CD8-positive, alpha-beta memory T cell (primary cell): ENCODE measurements at regions not wholly inside any gene's neighbourhood (a gene's known extent, or its start where the extent isn't known, plus 50 kb on each side); places are given as distances from the start of the nearest gene placed in this dataset.
"Not testable (repeated sequence)": the region's sequence is repeated elsewhere in the genome, so short reads cannot be mapped to it uniquely, and the experiment has no call there.

Experiments used
- CTCF ChIA-PET: fragments of 350-600 bp; sonication (Branson Sonifier 250); formaldehyde crosslinking; loops from one replicate; lab custom pipeline; 2021; ENCODE audit warnings: antibody characterized with exemption; lab: Charles Lee
- POLR2A ChIA-PET: fragments of 350-600 bp; sonication (Branson Sonifier 250); formaldehyde crosslinking; loops from one replicate; lab custom pipeline; 2021; ENCODE audit warnings: antibody characterized with exemption; lab: Charles Lee
- DNase-seq, 5 donors: peaks; one replicate each; pipeline versions ENCODE4 v3.0.0 to v3.0.0-alpha.2; 2020 to 2022; ENCODE audit warnings: mixed read lengths in 1 of 5
- H3K27ac ChIP-seq: one replicate; pipeline ENCODE4 v1.7.0; 2013; ENCODE audit warnings: low read depth, mild to moderate bottlenecking, low read length, moderate library complexity
- H3K27me3 ChIP-seq: 2 replicates; pipeline ENCODE4 v1.7.0; 2013; ENCODE audit warnings: low read length, mild to moderate bottlenecking; ENCODE audit not compliant: insufficient read depth, poor library complexity, severe bottlenecking
- H3K36me3 ChIP-seq: 2 replicates; pipeline ENCODE4 v1.7.0; 2013; ENCODE audit warnings: mild to moderate bottlenecking, low read length, moderate library complexity; ENCODE audit not compliant: insufficient read depth
- H3K4me1 ChIP-seq: 2 replicates; pipeline ENCODE4 v1.7.0; 2013; ENCODE audit warnings: mild to moderate bottlenecking, low read length, moderate library complexity; ENCODE audit not compliant: insufficient read depth
- H3K4me3 ChIP-seq: 2 replicates; pipeline ENCODE4 v1.7.0; 2013; ENCODE audit warnings: mild to moderate bottlenecking, low read length
- H3K9me3 ChIP-seq: 2 replicates; pipeline ENCODE4 v1.7.0; 2013; ENCODE audit warnings: mild to moderate bottlenecking, low read length
- H3K27ac Mint-ChIP-seq, 8 donors: one replicate each; pipeline ENCODE4 v1.8.0; 2020 to 2021; ENCODE audit warnings: mixed read lengths in 8 of 8, mild to moderate bottlenecking in 6 of 8, inconsistent platforms in 3 of 8, moderate library complexity in 3 of 8
- H3K27me3 Mint-ChIP-seq, 2 donors: one replicate each; pipeline ENCODE4 v1.8.0; 2020 to 2021; ENCODE audit warnings: mixed read lengths in 2 of 2, mild to moderate bottlenecking in 1 of 2, moderate library complexity in 1 of 2
- H3K36me3 Mint-ChIP-seq, 3 donors: one replicate each; pipeline ENCODE4 v1.8.0; 2020 to 2021; ENCODE audit warnings: mixed read lengths in 3 of 3, inconsistent platforms in 1 of 3, mild to moderate bottlenecking in 1 of 3
- H3K4me1 Mint-ChIP-seq, 3 donors: one replicate each; pipeline ENCODE4 v1.8.0; 2020 to 2021; ENCODE audit warnings: mixed read lengths in 3 of 3, inconsistent platforms in 1 of 3, mild to moderate bottlenecking in 1 of 3
- H3K4me3 Mint-ChIP-seq, 7 donors: one replicate each; pipeline ENCODE4 v1.8.0; 2020 to 2021; ENCODE audit warnings: mixed read lengths in 7 of 7, mild to moderate bottlenecking in 6 of 7, moderate library complexity in 4 of 7, inconsistent platforms in 2 of 7
- H3K9me3 Mint-ChIP-seq, 5 donors: one replicate each; pipeline ENCODE4 v1.8.0; 2020 to 2022; ENCODE audit warnings: mixed read lengths in 5 of 5, mild to moderate bottlenecking in 3 of 5, moderate library complexity in 2 of 5, inconsistent platforms in 1 of 5

DNA sequence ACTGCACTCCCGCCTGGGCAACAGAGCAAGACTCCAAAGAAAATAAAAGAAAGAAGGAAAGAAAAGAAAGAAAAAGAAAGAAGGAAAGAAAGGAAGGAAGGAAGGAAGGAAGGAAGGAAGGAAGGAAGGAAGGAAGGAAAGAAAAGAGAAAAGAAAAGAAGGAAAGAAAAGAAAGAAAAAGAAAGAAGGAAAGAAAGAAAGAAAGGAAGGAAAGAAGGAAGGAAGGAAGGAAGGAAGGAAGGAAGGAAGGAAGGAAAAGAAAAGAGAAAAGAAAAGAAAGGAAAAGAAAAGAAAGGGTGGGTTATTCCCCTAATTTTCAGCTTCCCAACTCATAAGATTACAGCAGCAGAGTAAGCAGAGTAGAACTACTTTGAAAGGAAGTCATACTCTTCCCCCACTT, 64.4 kb downstream of the TMEM200C start:
- POLR2A ChIA-PET, DNase-seq, H3K36me3 Mint-ChIP-seq, H3K4me1 Mint-ChIP-seq, H3K27me3 ChIP-seq, H3K36me3 ChIP-seq, H3K4me1 ChIP-seq, CTCF ChIA-PET, H3K27me3 Mint-ChIP-seq, H3K4me3 ChIP-seq, H3K9me3 ChIP-seq, H3K27ac ChIP-seq, H3K4me3 Mint-ChIP-seq, H3K27ac Mint-ChIP-seq: not testable (repeated sequence)
- peaks cover 0 to 16% (median 5%) of the 10 kb centered on the region in 5 donors for H3K9me3 Mint-ChIP-seq

DNA sequence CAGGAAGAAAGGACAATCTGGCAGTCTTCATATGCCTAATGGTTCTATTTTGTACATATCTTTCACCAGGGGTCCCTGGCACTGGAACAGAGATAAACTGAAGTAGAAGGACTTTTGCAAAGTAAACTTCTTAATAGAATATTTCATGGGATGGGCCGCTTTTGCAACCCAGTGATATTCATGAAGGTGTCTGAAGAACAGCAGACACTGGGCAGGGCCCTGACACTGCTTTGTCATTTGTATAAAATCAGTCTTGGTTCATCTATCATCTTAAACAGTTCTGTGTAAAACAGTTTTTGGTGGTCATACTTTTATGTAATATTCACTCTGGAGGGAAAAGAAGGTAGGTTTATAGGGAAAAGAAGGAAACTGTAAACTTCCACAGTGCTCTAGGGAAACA, 66.4 kb downstream of the TMEM200C start:
- no peaks in the 10 kb centered on the region for H3K4me1 ChIP-seq
- no peak for DNase-seq
- no peaks in the 10 kb centered on the region for H3K27me3 Mint-ChIP-seq
- ChIA-PET CTCF (no interaction called here), POLR2A (no interaction called here)
- H3K27me3 ChIP-seq = no peaks in the 10 kb centered on the region
- H3K9me3 Mint-ChIP-seq = peaks cover 0 to 16% (median 5%) of the 10 kb centered on the region in 5 donors
- no peak overlapping the region for H3K4me3 ChIP-seq
- no peaks in the 10 kb centered on the region for H3K36me3 ChIP-seq
- no peaks in the 10 kb centered on the region for H3K36me3 Mint-ChIP-seq
- H3K9me3 ChIP-seq = no peaks in the 10 kb centered on the region
- H3K27ac ChIP-seq = no peak overlapping the region
- no peak overlapping the region for H3K27ac Mint-ChIP-seq
- H3K4me3 Mint-ChIP-seq = no peak overlapping the region
- H3K4me1 Mint-ChIP-seq = no peaks in the 10 kb centered on the region

DNA sequence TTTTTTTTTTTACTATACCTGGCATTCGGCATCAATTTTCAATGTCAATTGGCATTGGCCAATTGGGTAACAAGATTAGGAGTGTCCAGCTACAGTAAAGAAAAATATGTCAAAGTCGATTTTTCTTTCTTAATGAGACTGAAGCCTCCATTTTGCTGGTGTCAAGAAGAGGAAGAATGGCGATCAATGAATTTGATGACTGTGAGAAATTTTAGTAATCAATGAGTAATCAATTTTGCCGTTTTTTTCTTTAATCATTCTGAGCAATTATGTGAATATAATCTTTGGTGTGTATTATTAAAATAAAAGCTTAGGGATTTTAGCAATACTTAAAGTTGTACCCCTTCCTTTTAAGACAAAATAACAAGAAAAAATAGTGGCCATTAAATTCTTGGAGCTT, 69.7 kb downstream of the TMEM200C start:
- Mint-ChIP-seq H3K4me1 (no peaks in the 10 kb centered on the region), H3K27me3 (peaks cover 0 to 1% of the 10 kb centered on the region in 2 donors), H3K4me3 (no peak overlapping the region), H3K27ac (no peak overlapping the region), H3K9me3 (peaks cover 0 to 11% (median 2%) of the 10 kb centered on the region in 5 donors), H3K36me3 (no peaks in the 10 kb centered on the region)
- Histone ChIP-seq H3K27ac (no peak overlapping the region), H3K36me3 (no peaks in the 10 kb centered on the region), H3K4me1 (no peaks in the 10 kb centered on the region), H3K27me3 (no peaks in the 10 kb centered on the region), H3K9me3 (no peaks in the 10 kb centered on the region), H3K4me3 (no peak overlapping the region)
- ChIA-PET CTCF (no interaction called here), POLR2A (no interaction called here)
- no peak for DNase-seq

DNA sequence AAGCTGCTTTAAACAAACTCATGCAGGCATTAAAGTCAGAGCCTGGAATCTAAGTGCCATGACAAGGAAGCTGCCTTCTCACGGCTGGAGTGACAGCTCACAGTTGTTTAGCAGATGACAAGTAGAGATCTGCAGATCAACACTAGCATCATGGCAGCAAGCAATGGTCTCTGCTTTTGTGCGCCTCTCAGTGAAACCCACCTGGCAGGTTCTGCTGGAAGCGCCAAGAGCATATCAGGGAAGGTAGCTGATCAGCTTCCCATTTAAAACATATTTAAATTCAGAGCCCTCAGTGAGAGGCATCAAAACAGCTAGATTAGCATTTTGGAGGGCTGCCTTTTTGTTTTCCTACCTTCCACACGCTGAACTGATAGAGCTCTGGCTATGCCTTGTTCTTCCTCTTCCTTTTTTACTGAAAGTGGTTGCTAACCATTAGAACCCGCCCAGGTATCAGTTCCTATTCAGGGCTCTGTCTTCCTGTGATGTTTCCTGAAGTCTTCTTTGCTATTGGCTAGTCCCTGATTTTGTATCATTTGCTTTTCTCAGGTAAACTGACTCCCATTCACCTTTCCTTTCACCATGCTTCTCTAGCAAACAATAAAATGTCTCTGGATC, 70.8 kb downstream of the TMEM200C start:
- Mint-ChIP-seq H3K4me1 (no peaks in the 10 kb centered on the region), H3K4me3 (no peak overlapping the region), H3K9me3 (peaks cover 0 to 10% (median 2%) of the 10 kb centered on the region in 5 donors), H3K27me3 (peaks cover 0 to 1% of the 10 kb centered on the region in 2 donors), H3K36me3 (no peaks in the 10 kb centered on the region), H3K27ac (no peak overlapping the region)
- ChIA-PET POLR2A (no interaction called here), CTCF (no interaction called here)
- H3K27me3 ChIP-seq = no peaks in the 10 kb centered on the region
- H3K27ac ChIP-seq = no peak overlapping the region
- H3K36me3 ChIP-seq = no peaks in the 10 kb centered on the region
- H3K4me1 ChIP-seq = no peaks in the 10 kb centered on the region
- no peak for DNase-seq
- H3K9me3 ChIP-seq = no peaks in the 10 kb centered on the region
- H3K4me3 ChIP-seq = no peak overlapping the region

DNA sequence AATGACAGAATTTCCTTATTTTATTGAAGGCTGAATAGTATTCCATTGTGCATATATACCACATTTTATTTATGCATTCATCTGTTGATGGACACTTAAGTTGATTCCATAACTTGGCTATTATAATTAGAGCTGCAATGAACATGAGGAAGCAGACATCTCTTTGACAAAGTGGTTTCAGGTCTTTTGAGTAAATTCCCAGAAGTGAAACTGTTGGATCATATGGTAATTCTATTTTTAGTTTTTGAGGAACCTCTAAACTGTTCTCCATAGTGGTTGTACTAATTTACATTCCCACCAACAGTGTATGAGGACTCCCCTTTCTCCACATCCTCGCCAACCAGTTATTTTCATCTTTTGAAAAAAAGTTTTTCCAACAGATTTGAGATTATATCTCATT, 77.5 kb downstream of the TMEM200C start:
- H3K9me3 Mint-ChIP-seq = peaks cover 0 to 10% (median 2%) of the 10 kb centered on the region in 5 donors
- no peaks in the 10 kb centered on the region for H3K36me3 Mint-ChIP-seq

DNA sequence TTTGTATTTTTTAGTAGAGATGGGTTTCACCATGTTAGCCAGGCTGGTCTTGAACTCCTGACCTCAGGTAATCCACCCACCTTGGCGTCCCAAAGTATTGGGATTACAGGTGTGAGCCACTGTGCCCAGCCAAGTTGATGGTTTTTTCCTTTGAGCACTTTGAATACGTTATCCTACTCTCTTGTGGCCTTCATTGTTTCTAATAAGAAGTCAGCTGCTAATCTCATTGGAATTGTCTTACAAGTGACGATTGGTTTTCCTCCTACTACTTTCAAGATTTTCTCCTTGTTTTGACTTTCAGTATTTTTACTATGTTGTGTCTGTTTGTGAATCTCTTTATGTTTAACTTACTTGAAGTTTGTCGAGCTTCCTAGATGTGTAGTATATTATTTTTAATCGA, 88.5 kb downstream of the TMEM200C start:
- Histone ChIP-seq H3K4me1 (no peaks in the 10 kb centered on the region), H3K27me3 (no peaks in the 10 kb centered on the region), H3K36me3 (no peaks in the 10 kb centered on the region), H3K27ac (no peak overlapping the region), H3K4me3 (no peak overlapping the region), H3K9me3 (no peaks in the 10 kb centered on the region)
- ChIA-PET CTCF (no interaction called here), POLR2A (no interaction called here)
- no peaks in the 10 kb centered on the region for H3K27me3 Mint-ChIP-seq
- H3K4me1 Mint-ChIP-seq = no peaks in the 10 kb centered on the region
- no peak overlapping the region for H3K27ac Mint-ChIP-seq
- H3K36me3 Mint-ChIP-seq = no peaks in the 10 kb centered on the region
- no peak overlapping the region for H3K4me3 Mint-ChIP-seq
- no peak for DNase-seq
- H3K9me3 Mint-ChIP-seq = peaks cover 23 to 33% (median 28%) of the 10 kb centered on the region in 5 donors

More for the DNA sequence above, 77.5 kb downstream of the TMEM200C start:
- H3K4me1 ChIP-seq = no peaks in the 10 kb centered on the region
- H3K4me3 Mint-ChIP-seq = no peak overlapping the region
- ChIA-PET POLR2A (no interaction called here), CTCF (no interaction called here)
- no peak overlapping the region for H3K4me3 ChIP-seq
- no peak overlapping the region for H3K27ac ChIP-seq
- H3K4me1 Mint-ChIP-seq = no peaks in the 10 kb centered on the region
- H3K27me3 Mint-ChIP-seq = no peaks in the 10 kb centered on the region
- no peaks in the 10 kb centered on the region for H3K27me3 ChIP-seq
- no peak for DNase-seq
- H3K36me3 ChIP-seq = no peaks in the 10 kb centered on the region
- no peaks in the 10 kb centered on the region for H3K9me3 ChIP-seq
- H3K27ac Mint-ChIP-seq = no peak overlapping the region

DNA sequence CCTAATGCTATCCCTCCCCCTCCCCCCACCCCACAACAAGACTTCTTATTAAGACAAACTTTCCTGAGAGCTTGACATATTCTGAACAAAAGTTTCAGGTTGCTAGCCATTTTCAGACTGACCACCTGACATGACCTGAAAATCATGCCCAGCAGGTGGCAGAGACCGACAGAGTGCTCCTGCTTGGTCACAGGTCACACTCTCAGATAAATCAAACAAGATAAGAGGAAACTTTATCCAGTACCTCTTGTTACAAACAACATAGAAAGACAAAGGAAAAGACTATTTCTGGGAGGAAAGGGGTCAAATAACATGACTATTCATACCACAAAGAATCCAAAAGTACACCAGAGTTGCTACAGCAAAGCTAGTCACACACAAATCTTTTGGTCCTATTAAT, 107.4 kb downstream of the TMEM200C start:
- H3K4me1 Mint-ChIP-seq = no peaks in the 10 kb centered on the region
- no peaks in the 10 kb centered on the region for H3K36me3 ChIP-seq
- no peak overlapping the region for H3K27ac ChIP-seq
- CTCF ChIA-PET = no interaction called here
- H3K9me3 Mint-ChIP-seq = peaks cover 5 to 15% (median 7%) of the 10 kb centered on the region in 5 donors
- H3K9me3 ChIP-seq = no peaks in the 10 kb centered on the region
- H3K27me3 Mint-ChIP-seq = no peaks in the 10 kb centered on the region
- H3K36me3 Mint-ChIP-seq = no peaks in the 10 kb centered on the region
- no peak overlapping the region for H3K27ac Mint-ChIP-seq
- H3K4me3 Mint-ChIP-seq = no peak overlapping the region
- H3K4me1 ChIP-seq = no peaks in the 10 kb centered on the region
- H3K27me3 ChIP-seq = no peaks in the 10 kb centered on the region
- no peak for DNase-seq
- POLR2A ChIA-PET = no interaction called here
- no peak overlapping the region for H3K4me3 ChIP-seq

DNA sequence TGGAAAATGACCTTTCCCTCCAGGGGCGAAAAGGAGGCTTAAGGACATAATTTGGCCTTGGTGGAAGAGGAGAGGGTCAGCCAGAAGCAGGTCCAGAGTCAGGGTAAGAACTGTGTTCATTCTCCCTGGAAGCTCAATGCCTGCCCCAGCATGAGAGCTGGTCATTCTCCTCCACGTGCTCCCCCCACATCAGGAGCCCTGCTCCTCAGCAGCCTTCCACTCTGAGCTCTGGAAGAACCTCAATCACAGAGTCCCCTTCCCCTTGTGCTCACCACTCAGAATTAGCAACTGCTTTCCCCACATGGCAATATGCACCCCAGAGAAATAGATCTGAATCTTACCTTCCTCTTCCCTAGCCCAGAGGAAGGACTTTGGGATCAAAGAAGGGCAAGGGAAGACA, 115.4 kb downstream of the TMEM200C start:
- no peaks in the 10 kb centered on the region for H3K27me3 ChIP-seq
- no peaks in the 10 kb centered on the region for H3K36me3 ChIP-seq
- H3K9me3 Mint-ChIP-seq = peaks cover 0 to 17% (median 2%) of the 10 kb centered on the region in 5 donors
- H3K27me3 Mint-ChIP-seq = peaks cover 0 to 2% of the 10 kb centered on the region in 2 donors
- H3K4me3 ChIP-seq = no peak overlapping the region
- no peak overlapping the region for H3K27ac ChIP-seq
- ChIA-PET POLR2A (no interaction called here), CTCF (no interaction called here)
- no peaks in the 10 kb centered on the region for H3K36me3 Mint-ChIP-seq
- H3K4me3 Mint-ChIP-seq = no peak overlapping the region
- no peaks in the 10 kb centered on the region for H3K4me1 ChIP-seq
- no peaks in the 10 kb centered on the region for H3K9me3 ChIP-seq
- H3K27ac Mint-ChIP-seq = no peak overlapping the region
- no peaks in the 10 kb centered on the region for H3K4me1 Mint-ChIP-seq
- no peak for DNase-seq
